ENCODE measurements at regions not wholly inside any gene's neighbourhood (a gene's known extent, or its start where the extent isn't known, plus 50 kb on each side); places are given as distances from the start of the nearest gene placed in this dataset.

- Histone ChIP-seq H3K4me2 (no peak overlapping the region), H4K20me1 (ENCODE audit: insufficient read depth) (no peaks in the 10 kb centered on the region), H2AFZ (ENCODE audit: low read depth) (no peak overlapping the region), H3K27me3 (ENCODE audit: insufficient read depth) (no peaks in the 10 kb centered on the region), H3K79me2 (ENCODE audit: insufficient read depth) (no peaks in the 10 kb centered on the region), H3K9ac (no peak overlapping the region), H3K9me3 (no peaks in the 10 kb centered on the region), H3K9me2 (no peaks in the 10 kb centered on the region), H3K27ac (ENCODE audit: low read depth in 2 of 2, low read length in 1 of 2) (no peak overlapping the region), H3K36me3 (replicated peaks in 1 of 2; ENCODE audit: control insufficient read depth in 1 of 2, insufficient read depth in 2 of 2, low read length in 1 of 2) (no peaks in the 10 kb centered on the region), H3F3A (replicated peaks; ENCODE audit: insufficient read depth) (no peaks in the 10 kb centered on the region), H3K4me3 (ENCODE audit: low read depth in 2 of 2, low read length in 1 of 2) (no peak overlapping the region), H3K4me1 (ENCODE audit: control insufficient read depth in 1 of 2, insufficient read depth in 2 of 2, low read depth in 1 of 2, low read length in 1 of 2) (peaks cover 0 to 4% of the 10 kb centered on the region in 2 experiments; a peak in 1 of 4 replicates)
- ChIA-PET CTCF (interaction anchor here (0.6 kb wide), 1 partner anchor 39 kb away, joined by 3 read pairs; no protein-coding TSS in a partner anchor), POLR2A (interaction anchor here (0.6 kb wide), 1 partner anchor 372 kb away, joined by 3 read pairs; no protein-coding TSS in a partner anchor)
- 38% methylated on average over 5 of the region's 5 CpGs for WGBS (ENCODE audit: low lambda C conversion rate)
- peak; percentile 20 for DNase-seq
- TF ChIP-seq FOXJ3 (CRISPR knock-in tag; IDR thresholded peaks at IDR 0.05) (no peak), RFX5 (IDR thresholded peaks at IDR 0.05; ENCODE audit: low read length) (no peak), RXRA (IDR thresholded peaks at IDR 0.05; ENCODE audit: borderline replicate concordance, low read depth) (no peak), USF2 (IDR thresholded peaks at IDR 0.05; ENCODE audit: borderline replicate concordance, low read depth, low read length) (no peak), GATA2 (CRISPR knock-in tag; IDR thresholded peaks at IDR 0.05) (peak; percentile 52), JUND (IDR thresholded peaks at IDR 0.05) (no peak), EZH2phosphoT487 (IDR thresholded peaks at IDR 0.05; ENCODE audit: borderline replicate concordance, low read depth) (no peak), SIN3A (IDR thresholded peaks at IDR 0.05; ENCODE audit: borderline replicate concordance, low read depth, low read length) (no peak)
These were observed 131.9 kb upstream of the PROK2 start for GRCh38 chr3:71916747-71917369.

GRCh38 chr3:71912839-71913495, 128.0 kb upstream of the PROK2 start:
- Histone ChIP-seq H3K27me3 (ENCODE audit: insufficient read depth) (no peaks in the 10 kb centered on the region), H3K36me3 (replicated peaks in 1 of 2; ENCODE audit: control insufficient read depth in 1 of 2, insufficient read depth in 2 of 2, low read length in 1 of 2) (no peaks in the 10 kb centered on the region), H3K9me3 (no peaks in the 10 kb centered on the region), H3K9ac (no peak overlapping the region), H2AFZ (ENCODE audit: low read depth) (no peak overlapping the region), H3K4me1 (ENCODE audit: control insufficient read depth in 1 of 2, insufficient read depth in 2 of 2, low read depth in 1 of 2, low read length in 1 of 2) (peaks cover 0 to 10% of the 10 kb centered on the region in 2 experiments; a peak in 1 of 4 replicates), H3K79me2 (ENCODE audit: insufficient read depth) (no peaks in the 10 kb centered on the region), H3K9me2 (no peaks in the 10 kb centered on the region), H3K27ac (ENCODE audit: low read depth in 2 of 2, low read length in 1 of 2) (no peak overlapping the region), H4K20me1 (ENCODE audit: insufficient read depth) (no peaks in the 10 kb centered on the region), H3F3A (replicated peaks; ENCODE audit: insufficient read depth) (no peaks in the 10 kb centered on the region), H3K4me3 (ENCODE audit: low read depth in 2 of 2, low read length in 1 of 2) (no peak overlapping the region), H3K4me2 (no peak overlapping the region)
- no peak for DNase-seq
- WGBS (ENCODE audit: low lambda C conversion rate) = 54% methylated on average over 7 of the region's 7 CpGs
- no peak for TF ChIP-seq TAF1 (IDR thresholded peaks at IDR 0.05; ENCODE audit: borderline replicate concordance, low read depth, low read length)
- no peak for TF ChIP-seq CHD2 (IDR thresholded peaks at IDR 0.05; ENCODE audit: low read length, partially characterized antibody)
- no peak for TF ChIP-seq RFX5 (IDR thresholded peaks at IDR 0.05; ENCODE audit: low read length)
- ChIA-PET CTCF (interaction anchor here (0.6 kb wide), 1 partner anchor 11 kb away, joined by 3 read pairs; no protein-coding TSS in a partner anchor), POLR2A (no interaction called here)
